HepG2 (cell line): ENCODE measurements at regions not wholly inside any gene's neighbourhood (a gene's known extent, or its start where the extent isn't known, plus 50 kb on each side); places are given as distances from the start of the nearest gene placed in this dataset.

ENCODE experiments used
- ATAC-seq: fragments of 200-7000 bp; cut with Tn5 transposase; 3 replicates; pipeline ENCODE4 v1.9.1; 2020; ENCODE audit warnings: mild to moderate bottlenecking, moderate library complexity
- BruUV-seq: library from RNA; stranded (reverse); fragments of 400-500 nt; replicated peaks from 2 replicates; lab custom pipeline; 2021; lab: Mats Ljungman, UMichigan
- CTCF ChIA-PET: fragments of 300-600 bp; formaldehyde crosslinking; extraction: SDS; loops from one replicate; lab custom pipeline; 2021; ENCODE audit warnings: low total read pairs, inconsistent platforms, low intra/inter-chr PET ratio; lab: Yijun Ruan, JAX
- POLR2A ChIA-PET: fragments of 350-600 bp; sonication (Branson Sonifier 250); formaldehyde crosslinking; loops from one replicate; lab custom pipeline; 2020; ENCODE audit warnings: antibody characterized with exemption, inconsistent platforms; lab: Yijun Ruan, JAX
- DNase-seq: peaks from one replicate; pipeline ENCODE4 v3.0.0-alpha.2; 2015; ENCODE audit warnings: low spot score
- FAIRE-seq: peaks from 3 replicates; lab custom pipeline; 2011; peaks lifted over from hg19 to GRCh38; lab: Jason Lieb, UNC
- H2AFZ ChIP-seq: one replicate; pipeline ENCODE4 v1.6.1; 2011; ENCODE audit warnings: low read length, inconsistent platforms
- H3K27ac ChIP-seq: fragments of 300-600 bp; 3 replicates; pipeline ENCODE4 v1.8.0; 2011; ENCODE audit warnings: mixed run types, mild to moderate bottlenecking, mixed read lengths, low read length, inconsistent platforms; ENCODE audit not compliant: insufficient read depth; ENCODE audit errors: extremely low read length
- H3K27me3 ChIP-seq, 2 experiments: fragments of 200-600 bp in 1 of 2; 2 replicates in 1 of 2; 3 replicates in 1 of 2; pipeline versions ENCODE4 v1.6.0 to v1.8.0; 2011; ENCODE audit warnings: low read length in 2 of 2, mild to moderate bottlenecking in 2 of 2, moderate library complexity in 2 of 2, inconsistent platforms in 1 of 2; ENCODE audit not compliant: insufficient read depth in 2 of 2, control insufficient read depth in 1 of 2
- H3K36me3 ChIP-seq, 2 experiments: fragments of 200-600 bp in 1 of 2; replicated peaks in 1 of 2; 2 replicates in 1 of 2; 3 replicates in 1 of 2; pipeline versions ENCODE4 v1.5.1 to v1.8.0; 2011; ENCODE audit warnings: low read length in 2 of 2, inconsistent platforms in 1 of 2; ENCODE audit not compliant: insufficient read depth in 2 of 2, control insufficient read depth in 1 of 2
- H3K4me1 ChIP-seq: 2 replicates; pipeline ENCODE4 v1.5.1; 2012; ENCODE audit warnings: low read length, inconsistent platforms; ENCODE audit not compliant: insufficient read depth
- H3K4me2 ChIP-seq: 2 replicates; pipeline ENCODE4 v1.6.0; 2011; ENCODE audit warnings: low read depth, low read length, inconsistent platforms
- H3K4me3 ChIP-seq, 3 experiments: fragments of 200-600 bp in 1 of 3; sonication (generic), shearing (Covaris generic) in 1 of 3; replicated peaks in 1 of 3; 2 replicates each; pipeline ENCODE4 v1.5.1; 2011 to 2016; ENCODE audit warnings: low read length in 3 of 3, inconsistent platforms in 2 of 3, low read depth in 2 of 3, mild to moderate bottlenecking in 2 of 3, control low read depth in 1 of 3, mixed read lengths in 1 of 3; ENCODE audit not compliant: insufficient read depth in 1 of 3
- H3K79me2 ChIP-seq: one replicate; pipeline ENCODE4 v1.6.1; 2011; ENCODE audit warnings: low read length, inconsistent platforms; ENCODE audit not compliant: insufficient read depth
- H3K9ac ChIP-seq: 2 replicates; pipeline ENCODE4 v1.6.0; 2011; ENCODE audit warnings: mild to moderate bottlenecking, low read depth, low read length, inconsistent platforms; ENCODE audit not compliant: insufficient read depth
- H3K9me3 ChIP-seq: 2 replicates; pipeline ENCODE4 v1.5.1; 2012; ENCODE audit warnings: mild to moderate bottlenecking, low read length
- H4K20me1 ChIP-seq: 2 replicates; pipeline ENCODE4 v1.6.0; 2011; ENCODE audit warnings: inconsistent platforms, mild to moderate bottlenecking, low read length, moderate library complexity; ENCODE audit not compliant: insufficient read depth
- FUBP1 ChIP-seq: sonication (generic); formaldehyde crosslinking; IDR thresholded peaks from 2 replicates; pipeline ENCODE4 v1.5.1; 2020; ENCODE audit warnings: missing genetic modification reagents, mild to moderate bottlenecking, borderline replicate concordance
- HNRNPL ChIP-seq: fragments of 200-400 bp; formaldehyde crosslinking; IDR thresholded peaks from 2 replicates; pipeline ENCODE4 v1.6.1; 2017; ENCODE audit warnings: mild to moderate bottlenecking, low read depth, low read length
- KAT8 ChIP-seq: IDR thresholded peaks from 2 replicates; pipeline ENCODE4 v1.6.1; 2016; ENCODE audit warnings: missing genetic modification reagents, missing compliant biosample characterization
- MTF1 ChIP-seq: sonication (generic); formaldehyde crosslinking; IDR thresholded peaks from 2 replicates; pipeline ENCODE4 v1.5.0; 2020; ENCODE audit warnings: missing genetic modification reagents
- NFIC ChIP-seq: IDR thresholded peaks from 2 replicates; pipeline ENCODE4 v1.6.1; 2012; ENCODE audit warnings: mild to moderate bottlenecking, low read length, inconsistent platforms
- RXRB ChIP-seq: IDR thresholded peaks from 2 replicates; pipeline ENCODE4 v1.6.1; 2016; ENCODE audit warnings: borderline replicate concordance, missing genetic modification reagents, missing compliant biosample characterization
- SMAD1 ChIP-seq: sonication (generic); formaldehyde crosslinking; IDR thresholded peaks from 2 replicates; pipeline ENCODE4 v1.4.0; 2020; ENCODE audit warnings: missing genetic modification reagents, low read depth, mild to moderate bottlenecking, borderline replicate concordance
- TCF7L2 ChIP-seq: IDR thresholded peaks from 2 replicates; pipeline ENCODE4 v1.6.1; 2011; ENCODE audit warnings: mild to moderate bottlenecking, low read depth, low read length, moderate library complexity
- ZNF143 ChIP-seq: sonication (generic); formaldehyde crosslinking; IDR thresholded peaks from 2 replicates; pipeline ENCODE4 v1.4.0; 2020; ENCODE audit warnings: missing genetic modification reagents
- ZNF660 ChIP-seq: sonication (generic); formaldehyde crosslinking; IDR thresholded peaks from 2 replicates; pipeline ENCODE4 v1.5.1; 2020; ENCODE audit warnings: mild to moderate bottlenecking, low read depth, missing genetic modification reagents, borderline replicate concordance
- ZNF724P ChIP-seq: sonication (generic); formaldehyde crosslinking; IDR thresholded peaks from 2 replicates; pipeline ENCODE4 v1.8.0; 2022; ENCODE audit warnings: missing genetic modification reagents, borderline replicate concordance
- WGBS: methylation state at CpG from one replicate; pipeline ENCODE4 v1.1.6; 2017; ENCODE audit warnings: low lambda C conversion rate; 5-methylcytosine and 5-hydroxymethylcytosine counted together
- in situ Hi-C: cut with HindIII; loops from 2 replicates; pipeline ENCODE4 v1.10.0; 2017; ENCODE audit warnings: low pct_unique_long_range_greater_than_20kb; ENCODE audit not compliant: extremely low pct_ligation_motif_present
- intact Hi-C: fragments of 100-400 bp; cut with micrococcal nuclease; formaldehyde crosslinking; loops from one replicate; pipeline ENCODE4 v1.10.0; 2022; ENCODE audit not compliant: unreplicated experiment
- TF ChIP-seq, protein P1 (sequence below): sonication (generic); formaldehyde crosslinking; IDR thresholded peaks from 2 replicates; pipeline ENCODE4 v1.4.0; 2020; ENCODE audit warnings: missing genetic modification reagents

DNA sequence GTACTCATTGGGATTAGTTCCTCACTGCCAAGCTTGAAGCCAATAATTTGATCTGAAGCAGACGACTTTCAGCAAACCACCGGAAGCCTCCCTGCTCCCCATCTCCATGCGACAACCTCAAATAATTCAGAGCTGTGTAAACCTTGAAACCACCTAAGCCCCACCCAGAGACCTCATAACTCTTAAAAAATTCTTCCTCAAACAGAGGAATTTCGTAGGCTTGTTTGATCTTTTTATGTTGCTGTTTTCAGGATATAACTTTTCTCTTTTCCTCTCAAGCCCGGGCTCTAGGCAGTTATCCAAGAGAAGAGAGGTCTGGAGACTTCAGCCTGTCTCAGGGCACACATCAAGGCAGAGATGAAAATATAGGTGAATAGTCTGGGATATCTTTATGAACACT lies 311.6 kb downstream of the KCNRG start:
- no peak for TF ChIP-seq ZNF143 (CRISPR knock-in tag)
- TF ChIP-seq ZNF724P (CRISPR knock-in tag) = no peak
- TF ChIP-seq HNRNPL = no peak
- TF ChIP-seq MTF1 (CRISPR knock-in tag) = no peak
- TF ChIP-seq, protein P1, sequence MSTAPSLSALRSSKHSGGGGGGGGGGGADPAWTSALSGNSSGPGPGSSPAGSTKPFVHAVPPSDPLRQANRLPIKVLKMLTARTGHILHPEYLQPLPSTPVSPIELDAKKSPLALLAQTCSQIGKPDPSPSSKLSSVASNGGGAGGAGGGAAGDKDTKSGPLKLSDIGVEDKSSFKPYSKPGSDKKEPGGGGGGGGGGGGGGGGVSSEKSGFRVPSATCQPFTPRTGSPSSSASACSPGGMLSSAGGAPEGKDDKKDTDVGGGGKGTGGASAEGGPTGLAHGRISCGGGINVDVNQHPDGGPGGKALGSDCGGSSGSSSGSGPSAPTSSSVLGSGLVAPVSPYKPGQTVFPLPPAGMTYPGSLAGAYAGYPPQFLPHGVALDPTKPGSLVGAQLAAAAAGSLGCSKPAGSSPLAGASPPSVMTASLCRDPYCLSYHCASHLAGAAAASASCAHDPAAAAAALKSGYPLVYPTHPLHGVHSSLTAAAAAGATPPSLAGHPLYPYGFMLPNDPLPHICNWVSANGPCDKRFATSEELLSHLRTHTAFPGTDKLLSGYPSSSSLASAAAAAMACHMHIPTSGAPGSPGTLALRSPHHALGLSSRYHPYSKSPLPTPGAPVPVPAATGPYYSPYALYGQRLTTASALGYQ = no peak
- TF ChIP-seq TCF7L2 = no peak
- no peak for TF ChIP-seq RXRB
- TF ChIP-seq NFIC = no peak
- no peak for TF ChIP-seq ZNF660 (CRISPR knock-in tag)
- no peak for TF ChIP-seq SMAD1
- no peak for TF ChIP-seq KAT8
- TF ChIP-seq FUBP1 = no peak
- TF ChIP-seq, all 625 proteins: peak for 0
- intact Hi-C loops = no loop called here
- peaks cover 9% of the 10 kb centered on the region; the same call in 1 of the 2 replicates for H3K4me1 ChIP-seq
- no peak overlapping the region for H2AFZ ChIP-seq
- ChIA-PET POLR2A (no interaction called here), CTCF (no interaction called here)
- in situ Hi-C loops = no loop called here
- H3K4me2 ChIP-seq = no peak overlapping the region
- ATAC-seq (no peak), FAIRE-seq (no peak), DNase-seq (no peak)
- H4K20me1 ChIP-seq = peaks cover 4% of the 10 kb centered on the region; the same call in 1 of the 2 replicates
- WGBS = 70% methylated on average over 5 of the region's 5 CpGs
- H3K27ac ChIP-seq = no peak overlapping the region
- H3K79me2 ChIP-seq = no peaks in the 10 kb centered on the region
- no peaks in the 10 kb centered on the region for H3K36me3 ChIP-seq
- H3K9ac ChIP-seq = no peak overlapping the region
- BruUV-seq = no TSS peak
- no peaks in the 10 kb centered on the region for H3K27me3 ChIP-seq
- H3K9me3 ChIP-seq = no peaks in the 10 kb centered on the region
- H3K4me3 ChIP-seq = no peak overlapping the region
